Stomach (tissue), 8 donors: ENCODE measurements at regions not wholly inside any gene's neighbourhood (a gene's known extent, or its start where the extent isn't known, plus 50 kb on each side); places are given as distances from the start of the nearest gene placed in this dataset.
A peak's percentile ranks its signal among the peaks of the same experiment; 100 is the strongest.

ENCODE experiments used
- DNase-seq, 2 donors: peaks; one replicate each; pipeline versions ENCODE4 v3.0.0 to v3.0.0-alpha.2; 2013 to 2019
- H3K27ac ChIP-seq, 5 donors: fragments of 200-600 bp in 4 of 5; sonication (generic) in 4 of 5; one replicate each; pipeline ENCODE4 v1.5.1; 2013 to 2019; ENCODE audit warnings: mild to moderate bottlenecking in 1 of 5, moderate library complexity in 1 of 5
- H3K27me3 ChIP-seq, 3 donors: fragments of 200-600 bp; sonication (generic); one replicate each; pipeline ENCODE4 v1.5.1; 2017 to 2019; ENCODE audit warnings: mixed run types in 1 of 3
- H3K36me3 ChIP-seq, 4 donors: fragments of 200-600 bp; sonication (generic); 1 replicate in 3 of 4; 2 replicates in 1 of 4; pipeline ENCODE4 v1.5.1; 2016 to 2019
- H3K4me1 ChIP-seq, 4 donors: fragments of 200-600 bp; sonication (generic); one replicate each; pipeline ENCODE4 v1.5.1; 2016 to 2019
- H3K4me3 ChIP-seq, 4 donors: fragments of 200-600 bp; sonication (generic) in 3 of 4; one replicate each; pipeline ENCODE4 v1.5.1; 2016 to 2019; ENCODE audit warnings: mild to moderate bottlenecking in 1 of 4
- H3K9me3 ChIP-seq, 4 donors: fragments of 200-600 bp; sonication (generic); one replicate each; pipeline ENCODE4 v1.5.1; 2016 to 2019
- CTCF ChIP-seq, 7 experiments: fragments of 450-650 bp in 4 of 7; fragments of 200-600 bp in 3 of 7; sonication (generic) in 3 of 7; IDR thresholded peaks; one replicate each; pipeline ENCODE4 v1.5.1; 2016 to 2019; ENCODE audit warnings: antibody characterized with exemption in 7 of 7, control low read depth in 2 of 7, mild to moderate bottlenecking in 1 of 7
- EP300 ChIP-seq: sonication (generic); formaldehyde crosslinking; IDR thresholded peaks from one replicate; pipeline ENCODE4 v1.6.1; 2017; ENCODE audit warnings: antibody characterized with exemption
- POLR2A ChIP-seq, 4 donors: fragments of 450-650 bp; IDR thresholded peaks; one replicate each; pipeline ENCODE4 v1.6.1; 2016; ENCODE audit warnings: antibody characterized with exemption in 4 of 4, control low read depth in 2 of 4, mild to moderate bottlenecking in 1 of 4, moderate library complexity in 1 of 4
- POLR2AphosphoS5 ChIP-seq, 3 donors: sonication (generic); formaldehyde crosslinking; IDR thresholded peaks; one replicate each; pipeline ENCODE4 v1.6.1; 2016; ENCODE audit warnings: antibody characterized with exemption in 3 of 3
- WGBS, 5 donors: extraction: QIAGEN DNeasy Blood & Tissue Kit in 3 of 5; methylation state at CpG; one replicate each; pipeline versions ENCODE4 v1.1.5 to v1.1.7; 2013 to 2018; 5-methylcytosine and 5-hydroxymethylcytosine counted together
- intact Hi-C: fragments of 100-400 bp; cut with DNase I; formaldehyde crosslinking; loops from one replicate; pipeline ENCODE4 v1.15.1; 2023; ENCODE audit warnings: low total_unique reads
- donor health status: healthy with polysubstance abuse.
- donor health status: Bipolar disorder and iron deficiency.
- donor health status: healthy.

- no peak for TF ChIP-seq EP300
- TF ChIP-seq CTCF (IDR thresholded peaks at IDR 0.05), result no peak
- no peak for TF ChIP-seq POLR2A (IDR thresholded peaks at IDR 0.05)
- no peak for TF ChIP-seq POLR2AphosphoS5 (IDR thresholded peaks at IDR 0.05)
- Histone ChIP-seq H3K4me3 (no peak overlapping the region), H3K9me3 (no peaks in the 10 kb centered on the region), H3K36me3 (no peaks in the 10 kb centered on the region), H3K4me1 (no peaks in the 10 kb centered on the region), H3K27me3 (no peaks in the 10 kb centered on the region), H3K27ac (no peak overlapping the region)
- WGBS, 5 donors, result 37 to 72% (median 67%) methylated on average over 2 of the region's 2 CpGs
- intact Hi-C loops, result no loop called here
- peak in 1 of 2 donors; percentile 7 for DNase-seq
Measured at GRCh38 chr1:147821883-147822282, 61.5 kb upstream of the GJA5 start.

- no peak overlapping the region for H3K4me3 ChIP-seq
- intact Hi-C loops, result no loop called here
- no peaks in the 10 kb centered on the region for H3K36me3 ChIP-seq
- H3K27ac ChIP-seq, result no peak overlapping the region
- no peaks in the 10 kb centered on the region for H3K4me1 ChIP-seq
- TF ChIP-seq POLR2AphosphoS5 (IDR thresholded peaks at IDR 0.05), result no peak
- no peak for TF ChIP-seq POLR2A (IDR thresholded peaks at IDR 0.05)
- TF ChIP-seq CTCF (IDR thresholded peaks at IDR 0.05), result no peak
- TF ChIP-seq EP300, result no peak
- H3K27me3 ChIP-seq, result no peaks in the 10 kb centered on the region
- no peaks in the 10 kb centered on the region for H3K9me3 ChIP-seq
- DNase-seq, result no peak
- WGBS, 5 donors, result 30 to 45% (median 35%) methylated on average over 1 of the region's 1 CpG
Measured at GRCh38 chr1:147822292-147822691, 61.9 kb upstream of the GJA5 start.

DNA sequence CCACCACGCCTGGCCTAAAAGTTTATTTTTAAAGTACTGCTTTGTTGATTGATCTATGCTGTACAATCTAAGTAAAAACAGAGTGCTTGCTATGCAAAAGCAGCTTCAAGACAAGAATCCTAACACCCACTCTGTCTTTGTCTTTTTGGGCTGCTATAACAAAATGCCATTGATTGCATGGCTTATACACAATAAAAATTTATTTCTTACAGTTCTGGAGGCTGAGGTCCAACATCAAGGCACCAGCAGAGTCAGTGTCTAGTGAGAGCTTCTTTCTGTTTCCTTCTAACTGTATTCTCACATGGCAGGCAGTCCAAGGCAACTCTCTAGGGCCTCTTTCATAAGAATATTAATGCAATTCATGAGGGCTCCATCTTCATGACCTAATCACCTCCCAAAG is 63.6 kb upstream of the GJA5 start:
- H3K9me3 ChIP-seq, result no peaks in the 10 kb centered on the region
- no peaks in the 10 kb centered on the region for H3K27me3 ChIP-seq
- H3K36me3 ChIP-seq, result no peaks in the 10 kb centered on the region
- H3K27ac ChIP-seq, result no peak overlapping the region
- H3K4me3 ChIP-seq, result no peak overlapping the region
- DNase-seq, result no peak
- 63 to 93% (median 79%) methylated on average over 1 of the region's 1 CpG for WGBS, 5 donors
- no peak for TF ChIP-seq POLR2A (IDR thresholded peaks at IDR 0.05)
- TF ChIP-seq POLR2AphosphoS5 (IDR thresholded peaks at IDR 0.05), result no peak
- TF ChIP-seq EP300, result no peak
- no peak for TF ChIP-seq CTCF (IDR thresholded peaks at IDR 0.05)
- no peaks in the 10 kb centered on the region for H3K4me1 ChIP-seq
- intact Hi-C loops, result no loop called here

DNA sequence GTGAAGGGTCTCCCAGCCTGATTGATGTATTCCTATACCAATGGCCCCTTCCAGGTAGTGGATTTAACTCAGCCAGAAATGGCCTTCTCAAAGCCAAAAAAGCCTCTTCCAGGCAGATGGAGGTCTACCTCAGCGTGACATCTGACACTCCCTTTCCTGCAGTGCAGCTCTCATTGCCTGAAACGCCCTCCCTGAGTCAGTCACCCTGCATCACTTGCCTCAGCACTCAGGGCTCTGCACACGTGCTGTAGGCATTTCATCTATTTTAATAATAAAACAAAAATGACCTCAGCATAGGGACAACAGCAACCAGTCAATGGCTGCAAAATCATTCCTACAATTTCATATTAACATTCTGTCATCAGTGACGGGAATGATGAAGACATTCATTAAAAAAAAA is 64.4 kb upstream of the GJA5 start:
- no peak for TF ChIP-seq EP300
- TF ChIP-seq CTCF (IDR thresholded peaks at IDR 0.05), result no peak
- no peak for TF ChIP-seq POLR2AphosphoS5 (IDR thresholded peaks at IDR 0.05)
- no peak for TF ChIP-seq POLR2A (IDR thresholded peaks at IDR 0.05)
- no peaks in the 10 kb centered on the region for H3K36me3 ChIP-seq
- H3K4me3 ChIP-seq, result no peak overlapping the region
- 66 to 86% (median 74%) methylated on average over 4 of the region's 4 CpGs for WGBS, 5 donors
- no peaks in the 10 kb centered on the region for H3K9me3 ChIP-seq
- H3K4me1 ChIP-seq, result no peaks in the 10 kb centered on the region
- no peak overlapping the region for H3K27ac ChIP-seq
- intact Hi-C loops, result no loop called here
- no peaks in the 10 kb centered on the region for H3K27me3 ChIP-seq
- DNase-seq, result no peak

DNA sequence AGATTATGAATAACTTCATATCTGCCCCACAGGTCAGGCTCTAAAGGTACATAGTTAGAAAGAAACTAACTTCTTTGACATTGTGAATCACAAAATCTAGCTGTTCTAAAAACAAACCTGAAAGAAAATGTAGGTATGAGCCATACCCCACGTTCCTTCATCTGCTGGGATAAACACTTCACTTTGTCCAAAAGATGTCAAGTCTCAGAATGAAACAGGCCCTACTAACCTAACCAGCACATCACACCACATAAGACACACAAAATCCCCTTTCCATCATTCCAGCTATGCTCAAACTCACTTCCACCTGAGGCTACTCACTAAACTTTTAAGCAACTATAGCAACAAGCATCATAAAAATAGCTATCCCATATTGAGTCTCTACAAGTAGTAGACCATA is 65.2 kb upstream of the GJA5 start:
- intact Hi-C loops, result no loop called here
- 52 to 88% (median 74%) methylated on average over 1 of the region's 1 CpG for WGBS, 5 donors

More for the DNA sequence above, 65.2 kb upstream of the GJA5 start:
- no peak overlapping the region for H3K27ac ChIP-seq
- H3K9me3 ChIP-seq, result no peaks in the 10 kb centered on the region
- no peaks in the 10 kb centered on the region for H3K27me3 ChIP-seq
- TF ChIP-seq POLR2AphosphoS5 (IDR thresholded peaks at IDR 0.05) (no peak), EP300 (no peak), CTCF (IDR thresholded peaks at IDR 0.05) (no peak), POLR2A (IDR thresholded peaks at IDR 0.05) (no peak)
- no peaks in the 10 kb centered on the region for H3K36me3 ChIP-seq
- H3K4me3 ChIP-seq, result no peak overlapping the region
- no peak for DNase-seq
- H3K4me1 ChIP-seq, result no peaks in the 10 kb centered on the region
